CD4-positive, alpha-beta T cell treated with Interleukin-6 at 100 ng/mL for 8 hours (primary cell): ENCODE measurements at regions not wholly inside any gene's neighbourhood (a gene's known extent, or its start where the extent isn't known, plus 50 kb on each side); places are given as distances from the start of the nearest gene placed in this dataset.

Source experiments
- DNase-seq: peaks from one replicate; pipeline ENCODE4 v3.0.0-alpha.2; 2020; ENCODE audit warnings: mixed read lengths, low spot score

DNA sequence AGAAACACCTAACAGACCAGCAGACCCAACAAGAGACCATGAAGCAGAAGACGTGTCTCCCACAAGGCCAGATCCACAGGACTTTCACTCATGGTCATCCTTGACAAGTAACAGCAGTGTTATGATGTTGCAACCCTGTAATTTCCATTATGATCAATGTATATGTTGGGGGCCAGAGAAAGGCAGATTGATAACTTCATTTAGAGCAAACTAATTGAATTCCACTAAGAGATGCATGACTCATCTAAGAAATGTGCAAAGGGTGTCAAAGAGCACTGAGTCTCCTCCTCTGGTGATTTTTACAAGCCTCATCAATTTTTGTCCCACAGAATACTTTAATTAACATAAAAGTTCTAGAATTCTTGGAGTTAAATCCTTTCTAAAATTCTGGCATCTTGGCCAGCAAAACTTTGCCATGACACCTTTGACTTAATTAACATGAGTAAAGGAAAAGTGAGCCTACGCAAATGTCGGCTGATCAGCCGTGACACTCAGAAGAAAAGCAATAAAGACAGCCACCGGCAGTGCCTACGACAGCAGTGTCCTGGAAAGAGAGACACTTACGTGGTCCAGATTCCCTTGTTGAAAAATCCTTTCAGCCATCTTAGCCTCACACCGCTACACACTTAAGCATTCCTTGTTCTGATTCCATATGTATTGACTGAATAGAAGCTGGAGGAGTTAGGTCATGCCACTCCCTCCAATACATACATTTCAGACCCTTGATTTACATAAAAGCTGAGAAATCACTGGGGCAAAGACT, 370.2 kb upstream of the CCDC196 start:
- DNase-seq, result no peak

GRCh38 chr14:66116732-66117131, 369.4 kb upstream of the CCDC196 start:
- DNase-seq, result no peak

GRCh38 chr14:66117600-66117999, 368.6 kb upstream of the CCDC196 start:
- DNase-seq, result no peak

GRCh38 chr14:66119606-66120231, 366.5 kb upstream of the CCDC196 start:
- no peak for DNase-seq

DNA sequence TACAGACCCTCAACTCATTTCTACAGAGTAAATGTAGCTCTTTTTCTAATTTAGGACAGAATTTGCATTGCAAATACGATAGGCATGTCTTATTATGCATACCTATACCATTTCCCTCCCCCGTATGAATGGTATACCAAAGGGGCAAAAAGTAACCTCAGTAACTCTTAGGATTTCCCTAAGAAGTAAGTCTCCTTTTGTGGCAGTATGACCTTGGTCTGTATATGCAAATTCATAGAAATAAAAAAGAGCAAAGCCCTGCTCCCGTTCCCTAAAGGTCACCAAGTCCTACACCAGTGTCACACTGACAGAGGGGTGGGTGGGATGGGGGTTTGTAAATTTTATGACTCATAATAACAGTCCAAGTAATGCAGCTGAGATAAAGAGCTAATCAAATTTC, 365.8 kb upstream of the CCDC196 start:
- DNase-seq, result no peak

DNA sequence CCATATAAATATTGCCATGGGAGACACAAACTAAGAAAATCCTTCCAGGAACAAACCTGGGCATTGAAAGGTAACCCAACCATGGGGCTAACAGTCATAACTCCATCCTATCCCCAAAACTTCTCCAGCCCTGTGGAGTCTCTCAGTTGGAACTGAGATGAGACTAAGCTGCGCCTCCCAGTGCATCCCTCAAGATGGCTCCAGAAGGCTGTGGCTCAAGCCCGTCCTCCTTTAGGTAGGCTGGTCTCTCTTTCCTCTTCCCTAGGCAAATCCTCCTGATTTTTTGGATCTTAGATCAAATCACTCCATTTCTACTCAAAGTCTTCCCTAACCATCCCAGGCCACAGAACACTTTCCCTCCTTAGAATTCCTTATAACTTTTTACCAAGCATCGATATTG, 364.3 kb upstream of the CCDC196 start:
- no peak for DNase-seq

DNA sequence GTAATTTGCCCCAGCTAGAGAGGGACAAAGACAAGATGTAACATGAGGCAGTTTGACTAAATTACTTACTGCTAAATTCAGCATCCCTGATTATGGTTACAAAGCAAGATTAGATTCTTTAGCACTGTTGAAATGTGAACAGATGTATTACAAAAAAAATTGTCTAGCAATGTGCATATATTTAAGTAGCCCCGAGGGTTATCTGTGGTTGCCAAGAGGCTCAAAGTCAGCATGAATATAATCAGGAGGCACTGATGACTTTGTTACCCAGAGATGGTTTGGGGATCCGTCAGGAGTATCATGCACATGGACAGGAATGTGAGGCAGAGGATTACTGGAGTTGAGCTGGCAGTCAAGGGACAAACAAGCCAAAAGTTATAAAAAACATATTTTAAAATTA, 356.9 kb upstream of the CCDC196 start:
- DNase-seq, result no peak

DNA sequence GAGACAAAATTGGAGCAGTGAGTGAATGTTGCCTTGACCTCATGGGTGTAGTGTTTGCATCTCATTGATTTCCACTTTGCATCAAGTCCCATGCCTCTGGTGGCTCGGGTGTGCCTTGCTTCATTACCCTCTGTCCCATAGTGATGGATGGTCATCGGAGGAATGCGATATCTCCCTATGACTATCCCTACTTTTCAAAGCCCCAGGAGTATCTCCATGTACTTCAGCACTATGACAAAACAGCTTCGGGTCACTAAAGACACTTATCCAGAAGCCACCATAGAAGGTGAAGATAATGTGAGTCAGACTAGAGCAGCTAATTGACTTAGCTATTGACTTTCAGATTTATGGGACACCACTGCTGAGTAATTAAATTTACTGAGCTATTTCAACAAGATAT, 355.1 kb upstream of the CCDC196 start:
- no peak for DNase-seq

GRCh38 chr14:66133666-66134065, 352.5 kb upstream of the CCDC196 start:
- DNase-seq, result no peak

- DNase-seq, result no peak
Measured at GRCh38 chr14:66135831-66136230, 350.3 kb upstream of the CCDC196 start.

GRCh38 chr14:66137081-66137480, 349.1 kb upstream of the CCDC196 start:
- DNase-seq, result no peak

DNA sequence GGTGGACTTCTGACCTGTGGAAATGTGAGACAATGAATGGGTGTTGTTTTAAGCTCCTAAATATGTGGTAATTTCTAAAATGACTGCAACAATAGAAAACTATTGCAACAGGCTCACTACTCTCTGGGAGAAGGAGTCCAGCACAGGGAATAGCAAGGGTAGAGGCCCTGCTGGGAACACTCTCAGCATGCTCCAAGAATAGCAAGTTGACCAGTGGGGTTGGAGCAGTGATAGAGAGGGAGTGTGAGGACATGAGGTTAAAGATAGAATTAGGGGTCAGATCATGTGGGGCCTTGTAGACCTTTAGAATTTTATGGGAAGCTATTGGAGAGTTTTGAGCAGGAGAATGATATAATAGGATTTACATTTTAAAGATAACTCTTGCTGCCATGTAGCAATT, 346.7 kb upstream of the CCDC196 start:
- DNase-seq, result no peak

GRCh38 chr14:66140213-66140918, 345.8 kb upstream of the CCDC196 start:
- no peak for DNase-seq

- no peak for DNase-seq
Measured at GRCh38 chr14:66140963-66141362, 345.2 kb upstream of the CCDC196 start.

DNA sequence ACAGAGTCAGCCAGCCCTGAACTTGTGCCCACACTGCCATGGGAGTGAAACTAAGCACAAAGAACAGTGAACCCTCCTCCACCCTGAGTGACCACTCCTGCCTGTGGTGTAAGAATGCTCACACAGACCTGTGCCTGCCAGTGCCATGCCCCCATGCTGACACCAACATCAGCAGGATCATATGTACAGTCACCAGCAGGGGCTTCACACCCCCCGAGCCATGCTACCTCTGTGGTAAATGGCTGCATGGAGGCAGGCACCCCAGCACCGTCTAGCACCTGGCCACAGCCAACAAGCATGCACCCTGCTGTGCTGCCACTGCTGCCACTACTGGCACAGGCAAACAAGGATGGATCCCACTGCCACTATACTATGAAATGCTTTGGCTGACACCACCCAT, 344.4 kb upstream of the CCDC196 start:
- DNase-seq, result no peak

- no peak for DNase-seq
Measured at GRCh38 chr14:66143387-66144112, 342.6 kb upstream of the CCDC196 start.

DNA sequence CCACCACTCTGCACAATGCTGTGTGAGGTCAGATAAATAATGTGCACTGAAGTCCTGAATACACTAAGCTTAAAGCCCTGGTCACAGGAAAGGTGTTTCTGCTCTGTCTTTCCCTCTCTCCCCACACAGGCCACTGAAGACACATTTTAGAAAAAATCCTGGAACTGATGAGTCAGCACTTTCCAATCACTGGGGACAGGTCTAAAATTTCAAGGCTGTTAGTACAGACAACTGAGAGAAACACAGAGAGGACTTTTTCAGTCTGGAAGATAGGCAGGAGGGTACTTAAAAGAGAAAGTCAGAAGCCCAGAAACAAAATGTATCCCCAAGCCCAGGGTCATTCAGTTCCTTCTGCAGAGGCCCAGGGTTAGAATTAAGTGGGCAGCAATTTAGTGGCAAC, 333.9 kb upstream of the CCDC196 start:
- DNase-seq, result no peak

DNA sequence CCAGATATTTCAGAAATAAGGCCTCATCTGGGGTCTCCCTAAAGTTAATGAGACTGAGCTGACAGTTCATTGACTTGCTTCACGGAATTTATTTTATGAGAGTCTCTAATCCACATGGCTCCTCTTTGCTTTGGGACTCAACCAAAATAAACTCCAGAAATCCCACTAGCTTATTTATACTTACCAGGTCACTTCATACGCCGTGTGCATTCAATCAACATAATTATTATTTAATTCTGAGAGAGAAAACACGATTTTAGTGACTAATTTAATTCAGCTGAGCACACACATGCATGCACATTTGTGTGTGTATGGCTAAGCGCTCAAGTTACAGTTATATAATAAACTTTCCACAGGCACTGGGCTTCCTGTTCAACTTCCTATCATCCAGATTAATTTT, 333.4 kb upstream of the CCDC196 start:
- no peak for DNase-seq

DNA sequence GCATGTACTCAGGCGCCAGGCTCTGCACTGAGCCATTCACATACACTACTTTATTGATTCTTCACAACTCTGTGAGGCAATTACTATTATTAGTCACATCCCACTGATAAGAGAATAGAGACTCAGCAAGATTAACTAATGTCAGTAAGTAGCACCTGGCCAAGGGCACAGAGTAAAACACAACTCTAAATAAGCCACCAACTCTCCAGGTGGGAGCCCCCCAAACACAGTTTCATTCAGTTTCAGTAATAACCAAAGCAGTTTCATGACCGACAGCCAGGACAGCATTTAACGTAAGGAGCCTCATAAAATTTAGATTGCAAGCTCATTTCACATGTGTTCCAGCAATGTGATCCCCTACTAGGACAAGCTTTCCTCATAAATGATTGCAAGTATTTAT, 323.1 kb upstream of the CCDC196 start:
- no peak for DNase-seq

GRCh38 chr14:66165337-66165736, 320.8 kb upstream of the CCDC196 start:
- no peak for DNase-seq

- no peak for DNase-seq
Measured at GRCh38 chr14:66174453-66174891, 311.7 kb upstream of the CCDC196 start.

GRCh38 chr14:66177935-66178334, 308.2 kb upstream of the CCDC196 start:
- no peak for DNase-seq

DNA sequence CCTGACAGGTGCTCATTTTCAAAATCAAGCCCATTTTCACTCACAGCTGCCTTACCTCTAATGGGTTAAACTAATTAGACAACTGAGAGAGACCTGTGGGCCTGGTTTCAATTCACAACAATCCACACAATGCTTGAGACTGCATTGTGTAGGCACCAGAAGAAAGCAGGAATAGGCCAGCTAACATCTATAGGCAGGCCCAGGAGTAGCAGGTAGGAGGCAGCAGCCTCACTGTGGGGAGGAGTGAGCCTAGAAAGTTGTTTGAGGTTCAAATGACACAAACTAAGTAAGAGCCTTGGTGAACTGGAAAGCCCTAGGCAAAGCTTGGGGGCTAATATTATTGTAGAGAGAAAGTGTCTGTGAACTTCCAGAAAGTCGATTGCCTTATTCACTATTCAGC, 289.5 kb upstream of the CCDC196 start:
- DNase-seq, result no peak
